Kidney tubule cell (primary cell): ENCODE measurements at regions not wholly inside any gene's neighbourhood (a gene's known extent, or its start where the extent isn't known, plus 50 kb on each side); places are given as distances from the start of the nearest gene placed in this dataset.

ENCODE experiments used
- DNase-seq: peaks from one replicate; pipeline ENCODE4 v3.0.0-alpha.2; 2018; ENCODE audit warnings: low spot score

GRCh38 chr18:68340606-68341005 is 374.3 kb downstream of the TMX3 start:
- DNase-seq: no peak

- no peak for DNase-seq
Measured at GRCh38 chr18:68330658-68331057, 384.2 kb downstream of the TMX3 start.

GRCh38 chr18:68323921-68324320 is 391.0 kb downstream of the TMX3 start:
- DNase-seq: no peak

GRCh38 chr18:68316636-68317035 is 398.3 kb downstream of the TMX3 start:
- DNase-seq: peak; percentile 11

GRCh38 chr18:68314403-68314802 is 400.5 kb downstream of the TMX3 start:
- no peak for DNase-seq

- DNase-seq: no peak
Measured at GRCh38 chr18:68301441-68301840, 413.5 kb downstream of the TMX3 start.

- DNase-seq: peak; percentile 33
Measured at GRCh38 chr18:68299906-68300305, 415.0 kb downstream of the TMX3 start.

- peak; percentile 4 for DNase-seq
Measured at GRCh38 chr18:68298330-68298729, 416.6 kb downstream of the TMX3 start.

- no peak for DNase-seq
Measured at GRCh38 chr18:68288408-68288807, 426.5 kb downstream of the TMX3 start.

GRCh38 chr18:68284236-68284780 is 430.6 kb downstream of the TMX3 start:
- no peak for DNase-seq

GRCh38 chr18:68283834-68284233 is 431.1 kb downstream of the TMX3 start:
- no peak for DNase-seq

GRCh38 chr18:68282232-68282631 is 432.7 kb downstream of the TMX3 start:
- no peak for DNase-seq

GRCh38 chr18:68275616-68276015 is 439.3 kb downstream of the TMX3 start:
- peak; percentile 85 for DNase-seq

- DNase-seq: no peak
Measured at GRCh38 chr18:68270017-68270416, 444.9 kb downstream of the TMX3 start.

GRCh38 chr18:68267583-68267982 is 447.3 kb downstream of the TMX3 start:
- DNase-seq: peak; percentile 55

- peak; percentile 30 for DNase-seq
Measured at GRCh38 chr18:68263481-68263880, 451.4 kb downstream of the TMX3 start.

GRCh38 chr18:68262690-68263294 is 452.1 kb downstream of the TMX3 start:
- DNase-seq: peak; percentile 64

- DNase-seq: no peak
Measured at GRCh38 chr18:68256418-68257067, 458.4 kb downstream of the TMX3 start.

- peak; percentile 40 for DNase-seq
Measured at GRCh38 chr18:68244786-68245185, 470.1 kb downstream of the TMX3 start.

GRCh38 chr18:68241881-68242280 is 473.0 kb downstream of the TMX3 start:
- no peak for DNase-seq

GRCh38 chr18:68234676-68235075 is 480.2 kb downstream of the TMX3 start:
- no peak for DNase-seq

- no peak for DNase-seq
Measured at GRCh38 chr18:68234131-68234530, 480.8 kb downstream of the TMX3 start.

GRCh38 chr18:68233018-68233417 is 481.9 kb downstream of the TMX3 start:
- DNase-seq: peak; percentile 3

GRCh38 chr18:68229351-68229750 is 485.6 kb downstream of the TMX3 start:
- no peak for DNase-seq
